GM23338 (cell line): ENCODE measurements at regions not wholly inside any gene's neighbourhood (a gene's known extent, or its start where the extent isn't known, plus 50 kb on each side); places are given as distances from the start of the nearest gene placed in this dataset.

ENCODE experiments used
- JUNB ChIP-seq: IDR thresholded peaks from one replicate; pipeline ENCODE4 v1.6.1; 2016; ENCODE audit warnings: antibody characterized with exemption; ENCODE audit not compliant: unreplicated experiment
- TF ChIP-seq, protein P1 (sequence below), 2 experiments: fragments of 200-600 bp in 1 of 2; sonication (generic) in 1 of 2; conservative IDR thresholded peaks; 2 replicates each; pipeline versions ENCODE4 v1.5.1 to v1.6.1; 2016 to 2017; ENCODE audit warnings: antibody characterized with exemption in 2 of 2, low read depth in 2 of 2, mild to moderate bottlenecking in 2 of 2, moderate library complexity in 1 of 2
- TF ChIP-seq, protein P2 (sequence below): IDR thresholded peaks from one replicate; pipeline ENCODE4 v1.6.1; 2018; ENCODE audit warnings: antibody characterized with exemption; ENCODE audit not compliant: unreplicated experiment

DNA sequence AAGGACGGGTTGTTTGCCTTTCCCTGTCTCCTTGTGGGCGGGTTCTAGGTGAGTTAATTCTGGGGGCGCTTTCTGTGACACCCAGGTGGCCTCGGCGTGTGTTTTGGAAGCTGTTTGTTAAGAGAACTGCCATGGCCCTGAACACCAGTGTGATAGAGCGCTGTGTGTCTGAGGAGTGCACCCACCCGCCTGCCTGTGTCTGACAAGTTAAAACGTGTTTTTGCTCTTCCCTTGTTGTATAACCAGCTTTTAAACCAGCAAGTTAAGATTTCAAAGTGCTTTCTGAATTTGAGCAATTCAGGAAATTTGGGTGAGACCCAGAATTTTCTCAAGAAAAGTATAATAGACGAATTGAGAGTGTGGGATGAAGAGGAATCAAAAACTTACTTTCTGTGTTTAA lies 55.2 kb upstream of the HGFAC start:
- TF ChIP-seq, protein P1, sequence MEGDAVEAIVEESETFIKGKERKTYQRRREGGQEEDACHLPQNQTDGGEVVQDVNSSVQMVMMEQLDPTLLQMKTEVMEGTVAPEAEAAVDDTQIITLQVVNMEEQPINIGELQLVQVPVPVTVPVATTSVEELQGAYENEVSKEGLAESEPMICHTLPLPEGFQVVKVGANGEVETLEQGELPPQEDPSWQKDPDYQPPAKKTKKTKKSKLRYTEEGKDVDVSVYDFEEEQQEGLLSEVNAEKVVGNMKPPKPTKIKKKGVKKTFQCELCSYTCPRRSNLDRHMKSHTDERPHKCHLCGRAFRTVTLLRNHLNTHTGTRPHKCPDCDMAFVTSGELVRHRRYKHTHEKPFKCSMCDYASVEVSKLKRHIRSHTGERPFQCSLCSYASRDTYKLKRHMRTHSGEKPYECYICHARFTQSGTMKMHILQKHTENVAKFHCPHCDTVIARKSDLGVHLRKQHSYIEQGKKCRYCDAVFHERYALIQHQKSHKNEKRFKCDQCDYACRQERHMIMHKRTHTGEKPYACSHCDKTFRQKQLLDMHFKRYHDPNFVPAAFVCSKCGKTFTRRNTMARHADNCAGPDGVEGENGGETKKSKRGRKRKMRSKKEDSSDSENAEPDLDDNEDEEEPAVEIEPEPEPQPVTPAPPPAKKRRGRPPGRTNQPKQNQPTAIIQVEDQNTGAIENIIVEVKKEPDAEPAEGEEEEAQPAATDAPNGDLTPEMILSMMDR (conservative IDR thresholded peaks at IDR 0.05; ENCODE audit: low read depth in 2 of 2): no peak
- TF ChIP-seq, protein P2, sequence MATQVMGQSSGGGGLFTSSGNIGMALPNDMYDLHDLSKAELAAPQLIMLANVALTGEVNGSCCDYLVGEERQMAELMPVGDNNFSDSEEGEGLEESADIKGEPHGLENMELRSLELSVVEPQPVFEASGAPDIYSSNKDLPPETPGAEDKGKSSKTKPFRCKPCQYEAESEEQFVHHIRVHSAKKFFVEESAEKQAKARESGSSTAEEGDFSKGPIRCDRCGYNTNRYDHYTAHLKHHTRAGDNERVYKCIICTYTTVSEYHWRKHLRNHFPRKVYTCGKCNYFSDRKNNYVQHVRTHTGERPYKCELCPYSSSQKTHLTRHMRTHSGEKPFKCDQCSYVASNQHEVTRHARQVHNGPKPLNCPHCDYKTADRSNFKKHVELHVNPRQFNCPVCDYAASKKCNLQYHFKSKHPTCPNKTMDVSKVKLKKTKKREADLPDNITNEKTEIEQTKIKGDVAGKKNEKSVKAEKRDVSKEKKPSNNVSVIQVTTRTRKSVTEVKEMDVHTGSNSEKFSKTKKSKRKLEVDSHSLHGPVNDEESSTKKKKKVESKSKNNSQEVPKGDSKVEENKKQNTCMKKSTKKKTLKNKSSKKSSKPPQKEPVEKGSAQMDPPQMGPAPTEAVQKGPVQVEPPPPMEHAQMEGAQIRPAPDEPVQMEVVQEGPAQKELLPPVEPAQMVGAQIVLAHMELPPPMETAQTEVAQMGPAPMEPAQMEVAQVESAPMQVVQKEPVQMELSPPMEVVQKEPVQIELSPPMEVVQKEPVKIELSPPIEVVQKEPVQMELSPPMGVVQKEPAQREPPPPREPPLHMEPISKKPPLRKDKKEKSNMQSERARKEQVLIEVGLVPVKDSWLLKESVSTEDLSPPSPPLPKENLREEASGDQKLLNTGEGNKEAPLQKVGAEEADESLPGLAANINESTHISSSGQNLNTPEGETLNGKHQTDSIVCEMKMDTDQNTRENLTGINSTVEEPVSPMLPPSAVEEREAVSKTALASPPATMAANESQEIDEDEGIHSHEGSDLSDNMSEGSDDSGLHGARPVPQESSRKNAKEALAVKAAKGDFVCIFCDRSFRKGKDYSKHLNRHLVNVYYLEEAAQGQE: no peak
- TF ChIP-seq JUNB: no peak
